ENCODE measurements at regions not wholly inside any gene's neighbourhood (a gene's known extent, or its start where the extent isn't known, plus 50 kb on each side); places are given as distances from the start of the nearest gene placed in this dataset.
A peak's percentile ranks its signal among the peaks of the same experiment; 100 is the strongest.

DNA sequence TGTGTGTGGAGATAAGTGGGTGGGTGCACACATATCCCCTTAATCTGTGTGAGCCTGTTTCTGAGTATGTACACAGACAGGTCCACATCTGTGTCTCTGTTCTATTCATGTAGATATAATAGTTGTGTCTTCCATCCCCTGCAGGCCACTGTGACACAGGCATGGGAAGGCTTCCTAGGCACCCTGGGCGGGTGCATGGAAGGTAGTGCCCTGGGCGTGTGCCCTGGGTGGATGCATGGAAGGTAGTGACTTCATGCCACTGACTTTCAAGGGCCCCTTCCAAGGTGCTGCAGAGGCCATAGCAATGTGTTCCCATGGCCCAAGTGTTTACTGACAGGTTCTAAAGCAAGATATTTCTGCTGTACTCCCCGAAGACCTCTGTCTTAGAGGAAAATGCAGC lies 462.5 kb upstream of the HS6ST1 start:
- H3K4me3 ChIP-seq (ENCODE audit: low read depth, low read length): no peak overlapping the region
- H3K9ac ChIP-seq (ENCODE audit: low read depth, low read length): no peak overlapping the region
- H3K36me3 ChIP-seq (ENCODE audit: control insufficient read depth, insufficient read depth, low read length): no peaks in the 10 kb centered on the region
- peaks cover under 1% of the 10 kb centered on the region; the same call in 1 of the 2 replicates for H3K4me1 ChIP-seq (ENCODE audit: control insufficient read depth, insufficient read depth, low read length)
- no peaks in the 10 kb centered on the region for H3K27me3 ChIP-seq (ENCODE audit: control insufficient read depth, insufficient read depth, low read length)
- no peaks in the 10 kb centered on the region for H3K9me3 ChIP-seq (ENCODE audit: control insufficient read depth, insufficient read depth, low read length)
- H3K27ac ChIP-seq (ENCODE audit: low read depth, low read length): no peak overlapping the region

DNA sequence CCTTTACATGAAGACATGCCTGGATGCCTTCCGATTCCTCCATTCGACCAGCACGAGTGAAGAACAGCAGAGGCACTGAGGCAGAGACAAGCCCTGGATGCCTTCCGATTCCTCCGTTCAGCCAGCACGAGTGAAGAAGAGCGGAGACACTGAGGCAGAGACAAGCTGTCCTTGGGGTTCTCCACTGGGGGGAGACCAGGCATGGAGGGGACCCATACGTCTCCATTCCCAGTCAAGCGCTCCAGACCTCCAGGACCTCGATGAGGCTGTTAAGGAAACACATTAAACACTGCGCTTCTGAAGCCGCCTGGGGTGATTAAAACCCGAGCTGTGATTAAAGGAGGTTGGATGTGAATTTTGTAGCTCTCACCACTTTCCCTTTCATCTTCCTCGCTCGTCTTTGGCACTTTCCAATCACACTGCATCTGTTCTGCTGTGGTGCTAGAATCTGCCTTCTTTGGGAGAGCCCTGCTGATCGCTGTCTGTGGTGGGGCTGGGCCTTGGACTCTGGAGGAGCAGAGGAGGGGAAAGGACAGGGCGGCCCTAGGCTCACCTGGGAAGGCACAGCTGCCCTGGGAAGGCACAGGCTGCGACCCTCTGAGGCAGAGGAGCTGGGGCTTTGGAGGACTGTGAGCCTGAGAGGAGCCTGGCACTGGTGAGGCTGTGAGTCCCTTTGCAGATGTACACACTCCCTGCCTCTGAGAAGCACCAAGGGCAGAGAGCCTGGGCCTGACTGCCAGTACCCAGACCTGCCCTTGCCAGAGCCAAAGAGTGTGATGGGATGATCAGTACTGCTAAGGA lies 463.1 kb upstream of the HS6ST1 start:
- Histone ChIP-seq H3K27ac (ENCODE audit: low read depth, low read length) (no peak overlapping the region), H3K9me3 (ENCODE audit: control insufficient read depth, insufficient read depth, low read length) (no peaks in the 10 kb centered on the region), H3K36me3 (ENCODE audit: control insufficient read depth, insufficient read depth, low read length) (no peaks in the 10 kb centered on the region), H3K4me1 (ENCODE audit: control insufficient read depth, insufficient read depth, low read length) (peaks cover 6% of the 10 kb centered on the region), H3K4me3 (ENCODE audit: low read depth, low read length) (no peak overlapping the region), H3K9ac (ENCODE audit: low read depth, low read length) (no peak overlapping the region), H3K27me3 (ENCODE audit: control insufficient read depth, insufficient read depth, low read length) (no peaks in the 10 kb centered on the region)

DNA sequence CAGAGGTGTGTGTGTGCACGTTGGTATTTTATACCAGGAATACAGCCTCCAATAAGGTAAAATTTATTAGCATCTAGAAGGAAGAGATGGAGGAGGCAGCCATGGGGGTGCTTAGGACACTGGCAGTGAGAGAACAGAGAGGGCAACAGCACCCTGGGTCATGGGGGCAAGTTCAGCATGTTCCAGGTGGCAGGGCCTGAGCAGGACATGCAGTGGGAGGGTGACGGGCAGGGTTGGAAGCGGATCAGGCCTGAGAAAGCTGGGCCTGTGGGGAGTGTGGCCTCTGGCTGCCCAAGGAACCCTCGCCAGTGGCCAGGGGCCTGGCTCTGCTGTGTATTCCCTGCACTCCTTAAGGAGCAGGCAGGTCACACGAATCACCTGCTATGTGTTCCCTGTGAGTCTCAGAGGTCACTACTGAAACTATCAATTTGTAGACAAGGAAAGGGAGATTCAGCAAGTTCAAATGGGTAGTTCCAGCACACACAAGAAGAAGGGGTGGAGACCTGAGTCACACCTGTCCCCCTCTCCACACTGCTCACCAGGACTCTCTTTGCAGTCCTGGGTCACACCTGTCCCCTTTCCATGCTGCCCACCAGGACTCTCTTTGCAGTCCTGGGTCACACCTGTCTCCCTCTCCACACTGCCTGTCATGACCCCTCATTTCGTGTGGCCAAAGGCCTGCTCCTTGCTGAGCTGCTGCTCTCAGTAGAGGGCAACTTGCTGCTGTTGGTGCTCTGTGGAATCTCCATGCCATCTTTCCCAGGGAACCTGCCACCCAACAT lies 463.9 kb upstream of the HS6ST1 start:
- no peaks in the 10 kb centered on the region for H3K27me3 ChIP-seq (ENCODE audit: control insufficient read depth, insufficient read depth, low read length)
- H3K9ac ChIP-seq (ENCODE audit: low read depth, low read length): no peak overlapping the region
- H3K9me3 ChIP-seq (ENCODE audit: control insufficient read depth, insufficient read depth, low read length): no peaks in the 10 kb centered on the region

GRCh38 chr2:128783193-128783671 lies 464.6 kb upstream of the HS6ST1 start:
- no peak overlapping the region for H3K27ac ChIP-seq (ENCODE audit: low read depth, low read length)
- peaks cover 14% of the 10 kb centered on the region for H3K4me1 ChIP-seq (ENCODE audit: control insufficient read depth, insufficient read depth, low read length)
- H3K9ac ChIP-seq (ENCODE audit: low read depth, low read length): no peak overlapping the region
- H3K36me3 ChIP-seq (ENCODE audit: control insufficient read depth, insufficient read depth, low read length): no peaks in the 10 kb centered on the region
- H3K9me3 ChIP-seq (ENCODE audit: control insufficient read depth, insufficient read depth, low read length): no peaks in the 10 kb centered on the region
- no peaks in the 10 kb centered on the region for H3K27me3 ChIP-seq (ENCODE audit: control insufficient read depth, insufficient read depth, low read length)
- H3K4me3 ChIP-seq (ENCODE audit: low read depth, low read length): no peak overlapping the region

More for the DNA sequence above, 463.9 kb upstream of the HS6ST1 start:
- H3K4me1 ChIP-seq (ENCODE audit: control insufficient read depth, insufficient read depth, low read length): peaks cover 14% of the 10 kb centered on the region
- no peak overlapping the region for H3K27ac ChIP-seq (ENCODE audit: low read depth, low read length)
- no peak overlapping the region for H3K4me3 ChIP-seq (ENCODE audit: low read depth, low read length)
- no peaks in the 10 kb centered on the region for H3K36me3 ChIP-seq (ENCODE audit: control insufficient read depth, insufficient read depth, low read length)

GRCh38 chr2:128783896-128784295 lies 465.2 kb upstream of the HS6ST1 start:
- Histone ChIP-seq H3K4me1 (ENCODE audit: control insufficient read depth, insufficient read depth, low read length) (peaks cover 14% of the 10 kb centered on the region), H3K9ac (ENCODE audit: low read depth, low read length) (no peak overlapping the region), H3K4me3 (ENCODE audit: low read depth, low read length) (no peak overlapping the region), H3K9me3 (ENCODE audit: control insufficient read depth, insufficient read depth, low read length) (no peaks in the 10 kb centered on the region), H3K27me3 (ENCODE audit: control insufficient read depth, insufficient read depth, low read length) (no peaks in the 10 kb centered on the region), H3K36me3 (ENCODE audit: control insufficient read depth, insufficient read depth, low read length) (no peaks in the 10 kb centered on the region), H3K27ac (ENCODE audit: low read depth, low read length) (no peak overlapping the region)

GRCh38 chr2:128784626-128785306 lies 466.1 kb upstream of the HS6ST1 start:
- H3K4me1 ChIP-seq (ENCODE audit: control insufficient read depth, insufficient read depth, low read length): peaks cover 14% of the 10 kb centered on the region
- H3K36me3 ChIP-seq (ENCODE audit: control insufficient read depth, insufficient read depth, low read length): no peaks in the 10 kb centered on the region
- H3K27me3 ChIP-seq (ENCODE audit: control insufficient read depth, insufficient read depth, low read length): no peaks in the 10 kb centered on the region
- no peaks in the 10 kb centered on the region for H3K9me3 ChIP-seq (ENCODE audit: control insufficient read depth, insufficient read depth, low read length)
- no peak overlapping the region for H3K27ac ChIP-seq (ENCODE audit: low read depth, low read length)
- no peak overlapping the region for H3K4me3 ChIP-seq (ENCODE audit: low read depth, low read length)
- no peak overlapping the region for H3K9ac ChIP-seq (ENCODE audit: low read depth, low read length)

GRCh38 chr2:128786316-128786715 lies 467.6 kb upstream of the HS6ST1 start:
- H3K4me3 ChIP-seq (ENCODE audit: low read depth, low read length): no peak overlapping the region
- no peaks in the 10 kb centered on the region for H3K27me3 ChIP-seq (ENCODE audit: control insufficient read depth, insufficient read depth, low read length)
- no peaks in the 10 kb centered on the region for H3K9me3 ChIP-seq (ENCODE audit: control insufficient read depth, insufficient read depth, low read length)
- peaks cover 14% of the 10 kb centered on the region for H3K4me1 ChIP-seq (ENCODE audit: control insufficient read depth, insufficient read depth, low read length)
- H3K9ac ChIP-seq (ENCODE audit: low read depth, low read length): no peak overlapping the region
- H3K27ac ChIP-seq (ENCODE audit: low read depth, low read length): peak overlapping the region; percentile 82
- H3K36me3 ChIP-seq (ENCODE audit: control insufficient read depth, insufficient read depth, low read length): no peaks in the 10 kb centered on the region

DNA sequence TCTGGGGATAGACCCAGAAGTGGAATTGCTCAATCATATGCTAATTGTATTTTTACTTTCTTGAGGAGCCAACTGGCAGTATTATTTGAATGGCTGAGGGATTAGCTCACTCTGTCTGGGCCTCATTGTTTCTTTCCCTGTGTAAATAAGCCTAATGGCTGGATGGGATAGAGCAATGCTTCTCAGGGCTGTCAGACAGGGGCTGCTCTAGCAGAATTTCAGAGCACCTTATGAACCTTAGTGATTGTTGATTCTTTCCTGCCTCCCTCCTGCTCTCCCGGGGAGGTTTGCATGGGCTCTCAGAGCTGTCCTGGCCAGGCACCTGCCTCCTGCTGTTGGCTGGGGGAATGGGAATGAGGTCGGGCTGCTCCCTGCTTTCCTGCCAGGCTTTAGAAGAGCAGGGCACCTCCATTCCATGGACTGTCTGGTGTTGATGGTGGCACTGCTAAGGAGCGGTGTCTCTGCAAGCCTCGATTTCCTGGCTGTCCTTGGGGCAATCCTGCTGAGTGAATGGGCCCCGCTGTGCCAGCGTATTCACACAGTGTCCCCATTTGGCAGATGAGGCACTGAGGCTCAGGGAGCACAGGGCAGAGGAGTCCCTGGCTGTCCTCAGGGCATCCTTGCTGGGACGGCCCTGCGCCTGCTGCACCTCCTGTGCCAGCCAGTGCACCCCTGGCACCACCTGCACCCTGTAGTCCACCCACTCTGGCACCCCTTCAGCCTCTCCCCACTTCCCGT lies 468.2 kb upstream of the HS6ST1 start:
- peak overlapping the region; percentile 82 for H3K27ac ChIP-seq (ENCODE audit: low read depth, low read length)
- no peak overlapping the region for H3K4me3 ChIP-seq (ENCODE audit: low read depth, low read length)
- H3K4me1 ChIP-seq (ENCODE audit: control insufficient read depth, insufficient read depth, low read length): peaks cover 14% of the 10 kb centered on the region
- no peaks in the 10 kb centered on the region for H3K36me3 ChIP-seq (ENCODE audit: control insufficient read depth, insufficient read depth, low read length)
- no peaks in the 10 kb centered on the region for H3K9me3 ChIP-seq (ENCODE audit: control insufficient read depth, insufficient read depth, low read length)
- no peaks in the 10 kb centered on the region for H3K27me3 ChIP-seq (ENCODE audit: control insufficient read depth, insufficient read depth, low read length)
- H3K9ac ChIP-seq (ENCODE audit: low read depth, low read length): no peak overlapping the region

DNA sequence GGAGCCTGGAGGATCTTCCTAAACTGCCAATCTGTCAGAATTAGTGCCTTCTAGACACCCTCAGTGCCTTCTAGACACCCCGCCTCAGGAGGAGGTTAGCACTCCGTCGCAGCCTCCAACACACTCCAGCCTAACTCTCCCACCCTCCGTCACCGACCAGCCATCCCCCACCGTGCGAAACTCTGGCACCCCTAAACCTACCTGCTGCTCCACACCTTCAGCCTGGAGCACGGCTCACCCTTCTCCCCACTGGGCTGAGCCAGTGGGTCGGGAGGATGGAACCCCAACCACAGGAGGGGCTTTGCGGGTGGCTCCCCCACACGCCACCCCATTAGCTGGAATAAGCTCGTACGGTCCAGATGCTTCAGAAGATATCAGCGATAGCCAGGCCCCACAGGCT lies 468.9 kb upstream of the HS6ST1 start:
- Histone ChIP-seq H3K9me3 (ENCODE audit: control insufficient read depth, insufficient read depth, low read length) (no peaks in the 10 kb centered on the region), H3K27ac (ENCODE audit: low read depth, low read length) (no peak overlapping the region), H3K4me3 (ENCODE audit: low read depth, low read length) (no peak overlapping the region), H3K4me1 (ENCODE audit: control insufficient read depth, insufficient read depth, low read length) (peaks cover 14% of the 10 kb centered on the region), H3K27me3 (ENCODE audit: control insufficient read depth, insufficient read depth, low read length) (no peaks in the 10 kb centered on the region), H3K9ac (ENCODE audit: low read depth, low read length) (no peak overlapping the region), H3K36me3 (ENCODE audit: control insufficient read depth, insufficient read depth, low read length) (no peaks in the 10 kb centered on the region)

DNA sequence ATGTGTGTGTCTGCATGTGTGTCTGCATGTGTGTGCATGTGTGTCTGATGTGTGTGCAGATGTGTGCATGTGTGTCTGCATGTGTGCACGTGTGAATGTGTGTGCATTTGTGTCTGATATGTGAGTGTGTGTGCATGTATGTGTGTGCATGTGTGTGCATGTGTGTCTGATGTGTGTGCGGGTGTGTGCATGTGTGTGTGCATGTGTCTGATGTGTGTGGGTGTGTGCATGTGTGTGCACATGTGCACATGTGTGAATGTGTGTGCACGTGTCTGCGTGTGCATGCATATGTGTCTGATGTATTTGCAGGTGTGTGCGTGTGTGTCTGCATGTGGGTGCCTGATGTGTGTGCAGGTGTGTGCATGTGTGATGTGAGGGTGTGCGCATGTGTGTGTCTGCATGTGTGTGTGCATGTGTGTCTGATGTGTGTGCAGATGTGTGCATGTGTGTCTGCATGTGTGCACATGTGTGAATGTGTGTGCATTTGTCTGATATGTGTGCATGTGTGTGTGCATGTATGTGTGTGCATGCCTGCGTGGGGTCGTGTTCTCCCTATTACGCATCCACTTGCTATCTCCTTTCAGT lies 470.1 kb upstream of the HS6ST1 start:
- no peak overlapping the region for H3K4me3 ChIP-seq (ENCODE audit: low read depth, low read length)
- no peaks in the 10 kb centered on the region for H3K9me3 ChIP-seq (ENCODE audit: control insufficient read depth, insufficient read depth, low read length)
- H3K27me3 ChIP-seq (ENCODE audit: control insufficient read depth, insufficient read depth, low read length): no peaks in the 10 kb centered on the region
- H3K36me3 ChIP-seq (ENCODE audit: control insufficient read depth, insufficient read depth, low read length): no peaks in the 10 kb centered on the region
- H3K4me1 ChIP-seq (ENCODE audit: control insufficient read depth, insufficient read depth, low read length): peaks cover 14% of the 10 kb centered on the region
- no peak overlapping the region for H3K27ac ChIP-seq (ENCODE audit: low read depth, low read length)
- H3K9ac ChIP-seq (ENCODE audit: low read depth, low read length): no peak overlapping the region
